ENCODE measurements at regions not wholly inside any gene's neighbourhood (a gene's known extent, or its start where the extent isn't known, plus 50 kb on each side); places are given as distances from the start of the nearest gene placed in this dataset.

DNA sequence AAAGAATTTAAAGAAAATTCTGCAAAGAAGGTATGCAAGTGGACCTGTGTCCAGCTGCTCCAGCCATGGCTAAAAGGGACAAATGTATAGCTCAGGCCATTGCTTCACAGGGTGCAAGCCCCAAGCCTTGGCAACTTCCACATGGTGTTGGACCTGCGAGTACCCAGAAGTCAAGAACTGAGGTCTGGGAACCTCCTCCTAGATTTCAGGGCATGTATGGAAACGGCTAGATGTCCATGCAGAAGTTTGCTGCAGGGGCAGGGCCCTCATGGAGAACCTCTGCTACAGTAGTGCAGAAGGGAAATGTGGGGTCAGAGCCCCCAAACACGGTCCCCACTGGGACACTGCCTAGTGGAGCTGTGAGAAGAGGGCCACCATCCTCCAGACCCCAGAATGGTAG, 284.0 kb upstream of the RAB6C start:
- Histone ChIP-seq H3K4me1 (replicated peaks in 1 of 2; ENCODE audit: control insufficient read depth in 2 of 2, insufficient read depth in 2 of 2, low read length in 2 of 2) (no peaks in the 10 kb centered on the region), H3K4me2 (ENCODE audit: insufficient read depth, low read length) (no peak overlapping the region), H3K9me1 (ENCODE audit: control insufficient read depth, insufficient read depth, low read length) (no peaks in the 10 kb centered on the region), H4K20me1 (replicated peaks; ENCODE audit: control insufficient read depth, insufficient read depth, low read length) (no peaks in the 10 kb centered on the region), H3K79me2 (ENCODE audit: control insufficient read depth, insufficient read depth, low read length) (no peaks in the 10 kb centered on the region), H2AFZ (ENCODE audit: low read depth, low read length) (no peak overlapping the region), H3K27me3 (ENCODE audit: control insufficient read depth in 2 of 2, insufficient read depth in 2 of 2, low read length in 2 of 2) (no peaks in the 10 kb centered on the region), H3K9ac (ENCODE audit: insufficient read depth in 1 of 2, low read depth in 2 of 2, low read length in 2 of 2) (no peak overlapping the region), H3K4me3 (no peak overlapping the region), H3K9me3 (replicated peaks; ENCODE audit: control insufficient read depth, insufficient read depth, low read depth, low read length) (no peaks in the 10 kb centered on the region), H3K27ac (ENCODE audit: extremely low read depth, low read depth, low read length) (no peak overlapping the region), H3K36me3 (ENCODE audit: control insufficient read depth, insufficient read depth, low read length) (no peaks in the 10 kb centered on the region)
- ATAC-seq (no peak), DNase-seq (ENCODE audit: extremely low read depth in 1 of 4, low spot score in 3 of 4) (no peak), FAIRE-seq (no peak)
- WGBS (ENCODE audit: insufficient coverage, low coverage, missing lambda C conversion rate) = 0% methylated on average over 3 of the region's 3 CpGs
- intact Hi-C loops (cut with micrococcal nuclease) (no loop called here), in situ Hi-C loops (cut with MboI) (no loop called here)
- TF ChIP-seq ZNF165 (CRISPR knock-in tag; IDR thresholded peaks at IDR 0.05; ENCODE audit: borderline replicate concordance) = no peak
- TF ChIP-seq ZNF232 (CRISPR knock-in tag; IDR thresholded peaks at IDR 0.05) = no peak
- TF ChIP-seq RBBP5 (IDR thresholded peaks at IDR 0.05; ENCODE audit: borderline replicate concordance, insufficient read depth, low read length, poor library complexity, severe bottlenecking) = no peak
- no peak for TF ChIP-seq ZNF436 (CRISPR knock-in tag; IDR thresholded peaks at IDR 0.05)
- no peak for TF ChIP-seq KLF16 (IDR thresholded peaks at IDR 0.05)
- TF ChIP-seq, protein P1, sequence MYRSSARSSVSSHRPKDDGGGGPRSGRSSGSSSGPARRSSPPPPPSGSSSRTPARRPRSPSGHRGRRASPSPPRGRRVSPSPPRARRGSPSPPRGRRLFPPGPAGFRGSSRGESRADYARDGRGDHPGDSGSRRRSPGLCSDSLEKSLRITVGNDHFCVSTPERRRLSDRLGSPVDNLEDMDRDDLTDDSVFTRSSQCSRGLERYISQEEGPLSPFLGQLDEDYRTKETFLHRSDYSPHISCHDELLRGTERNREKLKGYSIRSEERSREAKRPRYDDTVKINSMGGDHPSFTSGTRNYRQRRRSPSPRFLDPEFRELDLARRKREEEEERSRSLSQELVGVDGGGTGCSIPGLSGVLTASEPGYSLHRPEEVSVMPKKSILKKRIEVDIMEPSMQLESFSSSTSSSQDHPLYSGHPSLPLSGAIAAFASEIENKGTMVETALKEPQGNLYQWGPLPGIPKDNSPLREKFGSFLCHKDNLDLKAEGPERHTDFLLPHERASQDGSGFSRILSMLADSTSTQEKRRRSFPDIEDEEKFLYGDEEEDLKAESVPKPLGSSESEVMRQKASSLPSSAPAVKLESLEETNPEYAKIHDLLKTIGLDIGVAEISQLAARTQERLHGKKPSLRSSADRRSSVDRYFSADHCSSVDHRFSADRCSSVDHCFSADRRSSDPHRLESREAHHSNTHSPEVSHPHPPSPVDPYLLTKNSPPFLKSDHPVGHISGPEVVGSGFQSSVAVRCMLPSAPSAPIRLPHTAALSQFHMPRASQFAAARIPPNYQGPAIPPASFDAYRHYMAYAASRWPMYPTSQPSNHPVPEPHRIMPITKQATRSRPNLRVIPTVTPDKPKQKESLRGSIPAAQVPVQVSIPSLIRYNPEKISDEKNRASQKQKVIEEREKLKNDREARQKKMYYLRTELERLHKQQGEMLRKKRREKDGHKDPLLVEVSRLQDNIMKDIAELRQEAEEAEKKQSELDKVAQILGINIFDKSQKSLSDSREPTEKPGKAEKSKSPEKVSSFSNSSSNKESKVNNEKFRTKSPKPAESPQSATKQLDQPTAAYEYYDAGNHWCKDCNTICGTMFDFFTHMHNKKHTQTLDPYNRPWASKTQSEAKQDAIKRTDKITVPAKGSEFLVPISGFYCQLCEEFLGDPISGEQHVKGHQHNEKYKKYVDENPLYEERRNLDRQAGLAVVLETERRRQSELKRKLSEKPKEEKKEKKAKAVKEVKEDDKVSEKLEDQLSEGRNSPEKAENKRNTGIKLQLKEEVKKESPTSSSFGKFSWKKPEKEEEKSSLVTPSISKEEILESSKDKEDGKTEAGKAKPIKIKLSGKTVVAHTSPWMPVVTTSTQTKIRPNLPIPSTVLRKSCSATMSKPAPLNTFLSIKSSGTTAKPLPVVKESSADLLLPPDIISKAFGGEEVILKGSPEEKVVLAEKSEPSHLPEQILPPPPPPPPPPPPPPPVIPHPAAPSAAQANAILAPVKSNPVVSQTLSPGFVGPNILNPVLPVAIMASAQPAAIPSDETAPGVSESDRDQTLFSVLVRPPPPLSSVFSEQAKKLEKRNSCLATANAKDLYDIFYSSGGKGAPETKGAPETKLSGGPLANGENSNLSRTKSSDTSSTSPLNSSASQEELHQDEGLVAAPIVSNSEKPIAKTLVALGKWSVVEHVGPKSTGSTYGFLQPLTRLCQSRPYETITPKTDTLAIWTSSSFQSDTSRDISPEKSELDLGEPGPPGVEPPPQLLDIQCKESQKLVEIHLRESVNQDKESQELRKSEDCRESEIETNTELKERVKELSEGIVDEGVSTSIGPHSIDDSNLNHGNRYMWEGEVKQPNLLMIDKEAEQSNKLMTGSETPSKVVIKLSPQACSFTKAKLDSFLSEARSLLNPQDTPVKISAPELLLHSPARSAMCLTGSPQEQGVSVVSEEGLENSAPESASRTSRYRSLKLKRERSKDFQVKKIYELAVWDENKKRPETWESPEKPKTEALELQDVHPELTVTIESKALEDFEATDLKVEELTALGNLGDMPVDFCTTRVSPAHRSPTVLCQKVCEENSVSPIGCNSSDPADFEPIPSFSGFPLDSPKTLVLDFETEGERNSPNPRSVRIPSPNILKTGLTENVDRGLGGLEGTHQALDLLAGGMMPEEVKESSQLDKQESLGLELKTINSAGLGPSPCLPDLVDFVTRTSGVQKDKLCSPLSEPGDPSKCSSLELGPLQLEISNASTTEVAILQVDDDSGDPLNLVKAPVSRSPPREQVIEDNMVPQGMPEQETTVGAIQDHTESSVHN (IDR thresholded peaks at IDR 0.05; ENCODE audit: borderline replicate concordance in 1 of 2, low read depth in 1 of 2) = no peak
- TF ChIP-seq ZNF766 (CRISPR knock-in tag; conservative IDR thresholded peaks at IDR 0.05) = no peak
- BruUV-seq (replicated peaks) = no TSS peak
- ChIA-PET CTCF (ENCODE audit: low intra/inter-chr PET ratio) (no interaction called here), POLR2A (interaction anchor here (1.0 kb wide), 1 partner anchor 191 kb away, joined by 3 read pairs; no protein-coding TSS in a partner anchor)
